ENCODE measurements at regions not wholly inside any gene's neighbourhood (a gene's known extent, or its start where the extent isn't known, plus 50 kb on each side); places are given as distances from the start of the nearest gene placed in this dataset.

DNA sequence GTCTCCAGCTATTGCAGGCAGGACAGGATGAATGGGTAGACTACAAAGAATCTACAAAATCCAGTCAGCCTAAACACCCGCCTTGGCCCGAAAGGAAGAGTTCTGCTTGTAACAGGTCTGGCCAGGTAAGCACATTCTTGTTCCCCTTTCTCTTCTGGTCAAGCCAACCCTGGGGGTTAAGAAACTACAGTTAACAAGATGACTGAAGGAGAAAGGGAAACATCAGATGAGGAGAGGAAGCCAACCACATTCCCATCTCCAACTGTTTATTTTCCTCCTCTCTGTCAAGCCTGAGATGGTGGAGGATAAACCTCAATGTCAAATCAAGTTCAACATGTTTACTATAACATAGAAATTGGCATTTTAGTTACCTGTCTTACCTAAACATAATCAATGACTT lies 198.9 kb downstream of the IPMK start:
- Histone ChIP-seq H3K27me3 (replicated peaks; ENCODE audit: control insufficient read depth, insufficient read depth, low read length) (no peaks in the 10 kb centered on the region; the same call in 1 of the 2 replicates), H3K4me1 (no peaks in the 10 kb centered on the region), H3K9me3 (no peaks in the 10 kb centered on the region), H3K4me3 (ENCODE audit: low read depth, low read length) (no peak overlapping the region), H3K36me3 (ENCODE audit: control insufficient read depth, insufficient read depth, low read length) (no peaks in the 10 kb centered on the region)
- H3K27ac Mint-ChIP-seq (ENCODE audit: unreplicated experiment): no peak overlapping the region
- H3K27me3 Mint-ChIP-seq (ENCODE audit: insufficient read depth, unreplicated experiment): peaks cover 13% of the 10 kb centered on the region
- ChIA-PET CTCF (interaction anchor here (1.8 kb wide), 1 partner anchor 84 kb away, joined by 5 read pairs; no protein-coding TSS in a partner anchor), POLR2A (no interaction called here)
- no peak for DNase-seq
- TF ChIP-seq, protein P1, sequence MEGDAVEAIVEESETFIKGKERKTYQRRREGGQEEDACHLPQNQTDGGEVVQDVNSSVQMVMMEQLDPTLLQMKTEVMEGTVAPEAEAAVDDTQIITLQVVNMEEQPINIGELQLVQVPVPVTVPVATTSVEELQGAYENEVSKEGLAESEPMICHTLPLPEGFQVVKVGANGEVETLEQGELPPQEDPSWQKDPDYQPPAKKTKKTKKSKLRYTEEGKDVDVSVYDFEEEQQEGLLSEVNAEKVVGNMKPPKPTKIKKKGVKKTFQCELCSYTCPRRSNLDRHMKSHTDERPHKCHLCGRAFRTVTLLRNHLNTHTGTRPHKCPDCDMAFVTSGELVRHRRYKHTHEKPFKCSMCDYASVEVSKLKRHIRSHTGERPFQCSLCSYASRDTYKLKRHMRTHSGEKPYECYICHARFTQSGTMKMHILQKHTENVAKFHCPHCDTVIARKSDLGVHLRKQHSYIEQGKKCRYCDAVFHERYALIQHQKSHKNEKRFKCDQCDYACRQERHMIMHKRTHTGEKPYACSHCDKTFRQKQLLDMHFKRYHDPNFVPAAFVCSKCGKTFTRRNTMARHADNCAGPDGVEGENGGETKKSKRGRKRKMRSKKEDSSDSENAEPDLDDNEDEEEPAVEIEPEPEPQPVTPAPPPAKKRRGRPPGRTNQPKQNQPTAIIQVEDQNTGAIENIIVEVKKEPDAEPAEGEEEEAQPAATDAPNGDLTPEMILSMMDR (IDR thresholded peaks at IDR 0.05; ENCODE audit: insufficient read depth in 1 of 2, low read depth in 1 of 2, low read length in 1 of 2, severe bottlenecking in 1 of 2, unreplicated experiment in 1 of 2): no peak
- no peaks in the 10 kb centered on the region for H3K36me3 Mint-ChIP-seq (ENCODE audit: insufficient read depth, unreplicated experiment)
- intact Hi-C loops (cut with micrococcal nuclease; ENCODE audit: unreplicated experiment): loop anchor here (5.0 kb wide), 1 partner anchor 282 kb away; no protein-coding TSS in a partner anchor
- no peak overlapping the region for H3K4me3 Mint-ChIP-seq (ENCODE audit: unreplicated experiment)
- no peaks in the 10 kb centered on the region for H3K4me1 Mint-ChIP-seq (ENCODE audit: low read depth, unreplicated experiment)
- no peaks in the 10 kb centered on the region for H3K9me3 Mint-ChIP-seq (ENCODE audit: unreplicated experiment)
- BruUV-seq (replicated peaks): no TSS peak

DNA sequence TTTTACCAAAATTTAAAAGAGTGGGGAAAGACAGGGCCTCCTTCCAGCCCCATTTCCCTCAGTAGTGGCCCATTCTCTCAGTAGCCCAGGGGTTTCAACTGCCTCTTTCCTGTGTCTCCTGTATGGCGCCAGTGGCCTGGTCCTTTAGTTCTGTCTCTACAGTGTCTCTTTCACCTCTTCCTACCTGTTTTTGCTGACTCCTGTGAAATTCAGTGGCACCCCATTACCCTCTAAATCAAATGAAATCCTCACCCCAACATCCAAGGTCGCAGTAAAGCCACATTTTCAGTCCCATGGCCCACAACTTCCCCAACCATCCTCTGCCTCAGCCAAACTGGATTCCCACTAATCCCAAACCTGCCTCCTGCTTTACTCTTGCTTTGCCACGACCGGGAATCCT lies 200.7 kb downstream of the IPMK start:
- H3K9me3 ChIP-seq: no peaks in the 10 kb centered on the region
- DNase-seq: no peak
- Mint-ChIP-seq H3K36me3 (ENCODE audit: insufficient read depth, unreplicated experiment) (no peaks in the 10 kb centered on the region), H3K9me3 (ENCODE audit: unreplicated experiment) (no peaks in the 10 kb centered on the region), H3K4me1 (ENCODE audit: low read depth, unreplicated experiment) (no peaks in the 10 kb centered on the region), H3K27ac (ENCODE audit: unreplicated experiment) (no peak overlapping the region), H3K4me3 (ENCODE audit: unreplicated experiment) (no peak overlapping the region), H3K27me3 (ENCODE audit: insufficient read depth, unreplicated experiment) (peaks cover 13% of the 10 kb centered on the region)
- intact Hi-C loops (cut with micrococcal nuclease; ENCODE audit: unreplicated experiment): loop anchor here (5.0 kb wide), 1 partner anchor 280 kb away; no protein-coding TSS in a partner anchor
- H3K27me3 ChIP-seq (replicated peaks; ENCODE audit: control insufficient read depth, insufficient read depth, low read length): no peaks in the 10 kb centered on the region; the same call in 1 of the 2 replicates
- no peak overlapping the region for H3K4me3 ChIP-seq (ENCODE audit: low read depth, low read length)
- CTCF ChIA-PET: no interaction called here
- TF ChIP-seq, protein P1 (IDR thresholded peaks at IDR 0.05; ENCODE audit: insufficient read depth in 1 of 2, low read depth in 1 of 2, low read length in 1 of 2, severe bottlenecking in 1 of 2, unreplicated experiment in 1 of 2): no peak
- no peaks in the 10 kb centered on the region for H3K36me3 ChIP-seq (ENCODE audit: control insufficient read depth, insufficient read depth, low read length)
- no TSS peak for BruUV-seq (replicated peaks)
- H3K4me1 ChIP-seq: no peaks in the 10 kb centered on the region
- POLR2A ChIA-PET: no interaction called here

DNA sequence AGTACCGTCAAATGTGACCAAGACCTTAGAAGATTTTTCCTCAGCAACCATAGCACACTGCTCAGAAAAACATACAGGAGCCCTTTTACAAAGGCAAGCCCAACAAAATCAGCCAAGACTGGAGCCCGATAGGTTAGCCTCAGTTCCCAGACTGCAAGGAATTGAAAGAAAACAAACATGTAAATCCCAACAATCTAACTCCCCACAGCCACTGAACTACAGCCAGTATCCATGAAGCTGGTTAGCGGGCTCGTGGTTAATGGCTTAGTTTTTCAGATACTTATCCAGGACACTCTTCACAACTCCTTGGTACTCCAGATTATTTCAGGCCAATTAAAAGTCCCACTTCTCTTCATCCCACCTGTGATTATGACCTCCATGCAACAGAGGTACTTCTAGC lies 201.6 kb downstream of the IPMK start:
- peaks cover 13% of the 10 kb centered on the region for H3K27me3 Mint-ChIP-seq (ENCODE audit: insufficient read depth, unreplicated experiment)
- no peaks in the 10 kb centered on the region for H3K4me1 Mint-ChIP-seq (ENCODE audit: low read depth, unreplicated experiment)
- no TSS peak for BruUV-seq (replicated peaks)
- TF ChIP-seq, protein P1 (IDR thresholded peaks at IDR 0.05; ENCODE audit: insufficient read depth in 1 of 2, low read depth in 1 of 2, low read length in 1 of 2, severe bottlenecking in 1 of 2, unreplicated experiment in 1 of 2): no peak
- Histone ChIP-seq H3K9me3 (no peaks in the 10 kb centered on the region), H3K27me3 (replicated peaks; ENCODE audit: control insufficient read depth, insufficient read depth, low read length) (no peaks in the 10 kb centered on the region; the same call in 1 of the 2 replicates), H3K4me3 (ENCODE audit: low read depth, low read length) (no peak overlapping the region), H3K36me3 (ENCODE audit: control insufficient read depth, insufficient read depth, low read length) (no peaks in the 10 kb centered on the region), H3K4me1 (no peaks in the 10 kb centered on the region)
- H3K36me3 Mint-ChIP-seq (ENCODE audit: insufficient read depth, unreplicated experiment): no peaks in the 10 kb centered on the region
- no peak overlapping the region for H3K4me3 Mint-ChIP-seq (ENCODE audit: unreplicated experiment)
- no peaks in the 10 kb centered on the region for H3K9me3 Mint-ChIP-seq (ENCODE audit: unreplicated experiment)
- intact Hi-C loops (cut with micrococcal nuclease; ENCODE audit: unreplicated experiment): loop anchor here (5.0 kb wide), 1 partner anchor 279 kb away; no protein-coding TSS in a partner anchor
- ChIA-PET POLR2A (no interaction called here), CTCF (interaction anchor here (2.2 kb wide), 1 partner anchor 87 kb away, joined by 6 read pairs; no protein-coding TSS in a partner anchor)
- DNase-seq: no peak
- H3K27ac Mint-ChIP-seq (ENCODE audit: unreplicated experiment): no peak overlapping the region

Measured in Caco-2 (cell line).